GM12892 (cell line): ENCODE measurements at regions not wholly inside any gene's neighbourhood (a gene's known extent, or its start where the extent isn't known, plus 50 kb on each side); places are given as distances from the start of the nearest gene placed in this dataset.

Source experiments
- DNase-seq: peaks from one replicate; pipeline ENCODE4 v3.0.0; 2011; ENCODE audit not compliant: insufficient read length
- FAIRE-seq: peaks from 2 replicates; lab custom pipeline; 2011; peaks lifted over from hg19 to GRCh38; lab: Jason Lieb, UNC
- POLR2A ChIP-seq: IDR thresholded peaks from 2 replicates; pipeline ENCODE4 v1.6.1; 2011; ENCODE audit warnings: low read depth, low read length, control low read depth
- POLR2AphosphoS5 ChIP-seq: IDR thresholded peaks from 2 replicates; pipeline ENCODE4 v1.6.1; 2011; ENCODE audit warnings: low read depth, low read length, control low read depth
- TAF1 ChIP-seq: IDR thresholded peaks from 2 replicates; pipeline ENCODE4 v1.6.1; 2011; ENCODE audit warnings: low read depth, mild to moderate bottlenecking, control low read depth, low read length, borderline replicate concordance

GRCh38 chr2:107576991-107577390 lies 249.7 kb upstream of the RGPD4 start:
- FAIRE-seq (no peak), DNase-seq (no peak)
- no peak for TF ChIP-seq POLR2AphosphoS5

GRCh38 chr2:107582487-107582886 lies 244.2 kb upstream of the RGPD4 start:
- TF ChIP-seq TAF1: no peak
- TF ChIP-seq POLR2AphosphoS5: no peak
- TF ChIP-seq POLR2A: no peak
- DNase-seq: no peak
- no peak for FAIRE-seq

GRCh38 chr2:107584577-107584976 lies 242.1 kb upstream of the RGPD4 start:
- FAIRE-seq (no peak), DNase-seq (no peak)
- no peak for TF ChIP-seq POLR2AphosphoS5
- TF ChIP-seq TAF1: no peak
- TF ChIP-seq POLR2A: no peak

- FAIRE-seq (no peak), DNase-seq (no peak)
- no peak for TF ChIP-seq POLR2A
- TF ChIP-seq TAF1: no peak
Measured at GRCh38 chr2:107585851-107586250, 240.8 kb upstream of the RGPD4 start.

- TF ChIP-seq POLR2AphosphoS5: no peak
- TF ChIP-seq TAF1: no peak
- TF ChIP-seq POLR2A: no peak
- FAIRE-seq (no peak), DNase-seq (no peak)
Measured at GRCh38 chr2:107588181-107588580, 238.5 kb upstream of the RGPD4 start.

GRCh38 chr2:107589079-107589491 lies 237.6 kb upstream of the RGPD4 start:
- FAIRE-seq (no peak), DNase-seq (no peak)
- TF ChIP-seq POLR2AphosphoS5 (no peak), TAF1 (no peak), POLR2A (no peak)

GRCh38 chr2:107591561-107592279 lies 235.0 kb upstream of the RGPD4 start:
- no peak for FAIRE-seq

GRCh38 chr2:107592280-107592624 lies 234.4 kb upstream of the RGPD4 start:
- TF ChIP-seq TAF1: no peak
- TF ChIP-seq POLR2AphosphoS5: no peak
- no peak for TF ChIP-seq POLR2A
- FAIRE-seq (no peak), DNase-seq (no peak)

More at GRCh38 chr2:107591561-107592279, 235.0 kb upstream of the RGPD4 start:
- DNase-seq: no peak
- TF ChIP-seq TAF1 (no peak), POLR2A (no peak), POLR2AphosphoS5 (no peak)

GRCh38 chr2:107595285-107595684 lies 231.4 kb upstream of the RGPD4 start:
- FAIRE-seq (no peak), DNase-seq (no peak)
- no peak for TF ChIP-seq POLR2A
- TF ChIP-seq POLR2AphosphoS5: no peak
- no peak for TF ChIP-seq TAF1

GRCh38 chr2:107595749-107596148 lies 230.9 kb upstream of the RGPD4 start:
- no peak for DNase-seq
- no peak for FAIRE-seq
- no peak for TF ChIP-seq POLR2A
- TF ChIP-seq POLR2AphosphoS5: no peak
- TF ChIP-seq TAF1: no peak

- FAIRE-seq: no peak
- DNase-seq: no peak
- no peak for TF ChIP-seq POLR2AphosphoS5
- no peak for TF ChIP-seq TAF1
- no peak for TF ChIP-seq POLR2A
Measured at GRCh38 chr2:107597507-107597906, 229.2 kb upstream of the RGPD4 start.

GRCh38 chr2:107602801-107603200 lies 223.9 kb upstream of the RGPD4 start:
- FAIRE-seq (no peak), DNase-seq (no peak)
- no peak for TF ChIP-seq TAF1
